ENCODE measurements at regions not wholly inside any gene's neighbourhood (a gene's known extent, or its start where the extent isn't known, plus 50 kb on each side); places are given as distances from the start of the nearest gene placed in this dataset.

- H3K27ac ChIP-seq = peak overlapping the region; percentile 42
- TF ChIP-seq CTCF (conservative IDR thresholded peaks at IDR 0.05) = no peak
Measured at GRCh38 chr4:129842096-129842495, 746.1 kb downstream of the C4orf33 start.

GRCh38 chr4:129852434-129852833 is 756.5 kb downstream of the C4orf33 start:
- TF ChIP-seq CTCF (conservative IDR thresholded peaks at IDR 0.05) = no peak
- no peak overlapping the region for H3K27ac ChIP-seq

GRCh38 chr4:129853685-129854467 is 757.9 kb downstream of the C4orf33 start:
- peak overlapping the region; percentile 53 for H3K27ac ChIP-seq

- no peak for TF ChIP-seq CTCF (conservative IDR thresholded peaks at IDR 0.05)
- H3K27ac ChIP-seq = no peak overlapping the region
Measured at GRCh38 chr4:129862461-129862860, 766.5 kb downstream of the C4orf33 start.

GRCh38 chr4:129863206-129863605 is 767.3 kb downstream of the C4orf33 start:
- H3K27ac ChIP-seq = no peak overlapping the region
- TF ChIP-seq CTCF (conservative IDR thresholded peaks at IDR 0.05) = no peak

GRCh38 chr4:129883996-129884395 is 788.0 kb downstream of the C4orf33 start:
- no peak overlapping the region for H3K27ac ChIP-seq
- no peak for TF ChIP-seq CTCF (conservative IDR thresholded peaks at IDR 0.05)

- TF ChIP-seq CTCF (conservative IDR thresholded peaks at IDR 0.05) = no peak
- no peak overlapping the region for H3K27ac ChIP-seq
Measured at GRCh38 chr4:129897111-129897510, 801.2 kb downstream of the C4orf33 start.

GRCh38 chr4:129899849-129900248 is 803.9 kb downstream of the C4orf33 start:
- TF ChIP-seq CTCF (conservative IDR thresholded peaks at IDR 0.05) = no peak
- H3K27ac ChIP-seq = no peak overlapping the region

Measured in VCaP (cell line).